K562 (cell line): ENCODE measurements at regions not wholly inside any gene's neighbourhood (a gene's known extent, or its start where the extent isn't known, plus 50 kb on each side); places are given as distances from the start of the nearest gene placed in this dataset.

Experiments
- ATAC-seq: fragments of 200-7000 bp; cut with Tn5 transposase; 3 replicates; pipeline ENCODE4 v1.9.1; 2020; ENCODE audit warnings: moderate library complexity
- BruUV-seq: library from RNA; stranded (reverse); fragments of 400-500 nt; replicated peaks from 2 replicates; lab custom pipeline; 2021; lab: Mats Ljungman, UMichigan
- CTCF ChIA-PET: fragments of 300-600 bp; formaldehyde crosslinking; extraction: SDS; loops from one replicate; lab custom pipeline; 2021; ENCODE audit warnings: low intra/inter-chr PET ratio; lab: Yijun Ruan, JAX
- POLR2A ChIA-PET: fragments of 300-600, 350-650 bp; sonication (Branson Sonifier 250); formaldehyde crosslinking; extraction: SDS; loops from one replicate; lab custom pipeline; 2021; ENCODE audit warnings: antibody characterized with exemption, inconsistent platforms; lab: Yijun Ruan, JAX
- DNase-seq, 4 experiments: peaks; one replicate each; pipeline versions ENCODE4 v3.0.0 to v3.0.0-alpha.2; 2011 to 2018; ENCODE audit warnings: low spot score in 3 of 4, mixed read lengths in 3 of 4; ENCODE audit errors: extremely low read depth in 1 of 4
- FAIRE-seq: peaks from 2 replicates; lab custom pipeline; 2011; peaks lifted over from hg19 to GRCh38; lab: Jason Lieb, UNC
- H2AFZ ChIP-seq: 2 replicates; pipeline ENCODE4 v1.6.0; 2011; ENCODE audit warnings: low read depth, low read length, control low read depth, inconsistent platforms
- H3K27ac ChIP-seq: fragments of 200-600 bp; 3 replicates; pipeline ENCODE4 v1.8.0; 2011; ENCODE audit warnings: low read depth, mild to moderate bottlenecking, control low read depth, inconsistent platforms, low read length, moderate library complexity, mixed read lengths; ENCODE audit errors: extremely low read depth
- H3K27me3 ChIP-seq, 2 experiments: fragments of 300-600 bp in 1 of 2; 2 replicates in 1 of 2; 3 replicates in 1 of 2; pipeline versions ENCODE4 v1.6.0 to v1.8.0; 2011; ENCODE audit warnings: inconsistent platforms in 2 of 2, low read length in 2 of 2, mild to moderate bottlenecking in 1 of 2, mixed read lengths in 1 of 2, moderate library complexity in 1 of 2; ENCODE audit not compliant: control insufficient read depth in 2 of 2, insufficient read depth in 2 of 2
- H3K36me3 ChIP-seq: fragments of 300-600 bp; 3 replicates; pipeline ENCODE4 v1.8.0; 2011; ENCODE audit warnings: mild to moderate bottlenecking, low read length, inconsistent platforms; ENCODE audit not compliant: control insufficient read depth, insufficient read depth
- H3K4me1 ChIP-seq, 2 experiments: fragments of 200-600 bp in 1 of 2; replicated peaks in 1 of 2; 2 replicates in 1 of 2; 3 replicates in 1 of 2; pipeline versions ENCODE4 v1.5.1 to v1.8.0; 2011; ENCODE audit warnings: inconsistent platforms in 2 of 2, low read length in 2 of 2, mild to moderate bottlenecking in 1 of 2, mixed read lengths in 1 of 2, moderate library complexity in 1 of 2; ENCODE audit not compliant: control insufficient read depth in 2 of 2, insufficient read depth in 2 of 2
- H3K4me2 ChIP-seq: 2 replicates; pipeline ENCODE4 v1.6.1; 2011; ENCODE audit warnings: low read length, control low read depth, inconsistent platforms, mixed read lengths; ENCODE audit not compliant: insufficient read depth
- H3K4me3 ChIP-seq: fragments of 200-600 bp; sonication (generic), shearing (Covaris generic); 2 replicates; pipeline ENCODE4 v1.5.1; 2016; ENCODE audit warnings: control low read depth, inconsistent platforms
- H3K79me2 ChIP-seq: fragments of 200-600 bp; 3 replicates; pipeline ENCODE4 v1.8.0; 2011; ENCODE audit warnings: low read length, inconsistent platforms; ENCODE audit not compliant: control insufficient read depth, insufficient read depth
- H3K9ac ChIP-seq, 2 experiments: 2 replicates each; pipeline versions ENCODE4 v1.6.0 to v1.6.1; 2011; ENCODE audit warnings: low read depth in 2 of 2, low read length in 2 of 2, control low read depth in 1 of 2, inconsistent platforms in 1 of 2, mild to moderate bottlenecking in 1 of 2, mixed read lengths in 1 of 2; ENCODE audit not compliant: insufficient read depth in 1 of 2
- H3K9me1 ChIP-seq: one replicate; pipeline ENCODE4 v1.6.0; 2011; ENCODE audit warnings: inconsistent platforms, mild to moderate bottlenecking, low read length, moderate library complexity; ENCODE audit not compliant: control insufficient read depth, insufficient read depth
- H3K9me3 ChIP-seq: replicated peaks from 2 replicates; pipeline ENCODE4 v1.5.1; 2011; ENCODE audit warnings: low read depth, low read length, inconsistent platforms; ENCODE audit not compliant: control insufficient read depth, insufficient read depth
- H4K20me1 ChIP-seq: replicated peaks from 2 replicates; pipeline ENCODE4 v1.6.1; 2011; ENCODE audit warnings: low read length, inconsistent platforms, mixed read lengths; ENCODE audit not compliant: control insufficient read depth, insufficient read depth
- E2F4 ChIP-seq: sonication (generic); formaldehyde crosslinking; IDR thresholded peaks from 2 replicates; pipeline ENCODE4 v1.8.0; 2022; ENCODE audit warnings: mild to moderate bottlenecking, low read depth, missing genetic modification reagents
- GTF2E2 ChIP-seq: fragments of 200-800 bp; sonication (Bioruptor generic); IDR thresholded peaks from 2 replicates; pipeline ENCODE4 v1.6.1; 2016; ENCODE audit warnings: missing genetic modification characterization, missing compliant biosample characterization
- MITF ChIP-seq: IDR thresholded peaks from 2 replicates; pipeline ENCODE4 v1.6.1; 2014; ENCODE audit warnings: antibody characterized with exemption
- RBBP5 ChIP-seq: fragments of 200-600 bp; sonication (generic); IDR thresholded peaks from 2 replicates; pipeline ENCODE4 v1.6.1; 2012; ENCODE audit warnings: borderline replicate concordance, mild to moderate bottlenecking, low read length, control low read depth, inconsistent platforms; ENCODE audit not compliant: insufficient read depth, poor library complexity, severe bottlenecking
- SRF ChIP-seq, 2 experiments: fragments of 250-450, 450-650 bp in 1 of 2; sonication (Bioruptor Pico) in 1 of 2; sonication (generic) in 1 of 2; formaldehyde crosslinking; IDR thresholded peaks; 2 replicates each; pipeline versions ENCODE4 v1.5.0 to v1.5.1; 2020 to 2022; ENCODE audit warnings: mild to moderate bottlenecking in 1 of 2, missing genetic modification reagents in 1 of 2
- SRSF1 ChIP-seq: fragments of 200-400 bp; formaldehyde crosslinking; IDR thresholded peaks from 2 replicates; pipeline ENCODE4 v1.6.1; 2017; ENCODE audit warnings: mild to moderate bottlenecking, low read depth, low read length, moderate library complexity
- ZNF57 ChIP-seq: fragments of 450-650 bp; formaldehyde crosslinking; IDR thresholded peaks from 2 replicates; pipeline ENCODE4 v1.4.0; 2020; ENCODE audit warnings: mild to moderate bottlenecking, moderate library complexity
- ZNF668 ChIP-seq: fragments of 250-450 bp; sonication (Bioruptor Pico); IDR thresholded peaks from 2 replicates; pipeline ENCODE4 v1.8.0; 2022; ENCODE audit warnings: mild to moderate bottlenecking, inconsistent platforms
- ZNF77 ChIP-seq: fragments of 250-450 bp; sonication (Bioruptor Pico); IDR thresholded peaks from 2 replicates; pipeline ENCODE4 v1.5.0; 2020
- WGBS: fragments of 100-300 bp; shearing (Covaris generic); methylation state at CpG from one replicate; pipeline ENCODE4 v1.1.6; 2016; ENCODE audit warnings: low coverage, mixed read lengths; ENCODE audit not compliant: insufficient coverage; ENCODE audit errors: missing lambda C conversion rate; 5-methylcytosine and 5-hydroxymethylcytosine counted together
- in situ Hi-C: fragments of 300-500 bp; cut with MboI; formaldehyde crosslinking; loops from 4 replicates; pipeline ENCODE4 v1.15.0; 2018; ENCODE audit warnings: inconsistent platforms, mixed read lengths
- intact Hi-C: fragments of 100-400 bp; cut with micrococcal nuclease; formaldehyde crosslinking; loops from 2 replicates; pipeline ENCODE4 v1.14.2; 2022
- TF ChIP-seq, protein P1 (sequence below), 2 experiments: IDR thresholded peaks in 1 of 2; conservative IDR thresholded peaks in 1 of 2; 2 replicates each; pipeline ENCODE4 v1.6.1; 2016; ENCODE audit warnings: low read depth in 2 of 2, mild to moderate bottlenecking in 1 of 2, missing compliant biosample characterization in 1 of 2, missing genetic modification characterization in 1 of 2, moderate library complexity in 1 of 2

GRCh38 chr9:75658301-75658905 lies 232.1 kb upstream of the PCSK5 start (continued):
- no peak for TF ChIP-seq MITF
- TF ChIP-seq, all 486 proteins: peak for 0

GRCh38 chr9:75664597-75664996 lies 225.9 kb upstream of the PCSK5 start:
- BruUV-seq = no TSS peak
- CTCF ChIA-PET = no interaction called here

More at GRCh38 chr9:75664597-75664996, 225.9 kb upstream of the PCSK5 start:
- Histone ChIP-seq H3K79me2 (no peaks in the 10 kb centered on the region), H3K9me1 (no peaks in the 10 kb centered on the region), H4K20me1 (no peaks in the 10 kb centered on the region), H2AFZ (no peak overlapping the region), H3K36me3 (no peaks in the 10 kb centered on the region), H3K27ac (no peak overlapping the region)
- POLR2A ChIA-PET = no interaction called here
- ATAC-seq = no peak
- no peak for TF ChIP-seq ZNF57 (CRISPR knock-in tag)
- TF ChIP-seq SRSF1 = no peak
- no peak for TF ChIP-seq ZNF77 (CRISPR knock-in tag)
- TF ChIP-seq, protein P1, sequence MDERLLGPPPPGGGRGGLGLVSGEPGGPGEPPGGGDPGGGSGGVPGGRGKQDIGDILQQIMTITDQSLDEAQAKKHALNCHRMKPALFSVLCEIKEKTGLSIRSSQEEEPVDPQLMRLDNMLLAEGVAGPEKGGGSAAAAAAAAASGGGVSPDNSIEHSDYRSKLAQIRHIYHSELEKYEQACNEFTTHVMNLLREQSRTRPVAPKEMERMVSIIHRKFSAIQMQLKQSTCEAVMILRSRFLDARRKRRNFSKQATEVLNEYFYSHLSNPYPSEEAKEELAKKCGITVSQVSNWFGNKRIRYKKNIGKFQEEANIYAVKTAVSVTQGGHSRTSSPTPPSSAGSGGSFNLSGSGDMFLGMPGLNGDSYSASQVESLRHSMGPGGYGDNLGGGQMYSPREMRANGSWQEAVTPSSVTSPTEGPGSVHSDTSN (CRISPR knock-in tag; IDR thresholded peaks at IDR 0.05; ENCODE audit: low read depth) = no peak
- TF ChIP-seq, protein P1 (tag; conservative IDR thresholded peaks at IDR 0.05; ENCODE audit: low read depth) = no peak
- TF ChIP-seq GTF2E2 = no peak
- TF ChIP-seq SRF (CRISPR knock-in tag; IDR thresholded peaks at IDR 0.05) = no peak
- no peak for TF ChIP-seq RBBP5
- no peak for TF ChIP-seq E2F4 (CRISPR knock-in tag)
- no peak for TF ChIP-seq ZNF668 (CRISPR knock-in tag)
- TF ChIP-seq, all 486 proteins: peak for 0
- in situ Hi-C loops = no loop called here
- FAIRE-seq = no peak
- no peak overlapping the region for H3K9ac ChIP-seq
- 4% methylated on average over 4 of the region's 4 CpGs for WGBS
- intact Hi-C loops = no loop called here
- no peak overlapping the region for H3K4me3 ChIP-seq
- H3K9me3 ChIP-seq = no peaks in the 10 kb centered on the region
- no peaks in the 10 kb centered on the region for H3K4me1 ChIP-seq
- DNase-seq = no peak
- H3K4me2 ChIP-seq = no peak overlapping the region
- H3K27me3 ChIP-seq = no peaks in the 10 kb centered on the region
